Dendritic cell treated with granulocyte-macrophage colony-stimulating factor and Interleukin-4, amounts not matched to agents 40 ng/mL and 50 ng/mL, for 4 days (primary cell): ENCODE measurements at regions not wholly inside any gene's neighbourhood (a gene's known extent, or its start where the extent isn't known, plus 50 kb on each side); places are given as distances from the start of the nearest gene placed in this dataset.

ENCODE experiments used
- H3K27ac Mint-ChIP-seq: one replicate; pipeline ENCODE4 v1.8.0; 2022; ENCODE audit warnings: mild to moderate bottlenecking, mixed read lengths
- H3K27me3 Mint-ChIP-seq: one replicate; pipeline ENCODE4 v1.8.0; 2022; ENCODE audit warnings: mild to moderate bottlenecking, mixed read lengths
- H3K36me3 Mint-ChIP-seq: one replicate; pipeline ENCODE4 v1.8.0; 2022; ENCODE audit warnings: low read depth, mixed read lengths
- H3K4me1 Mint-ChIP-seq: one replicate; pipeline ENCODE4 v1.8.0; 2022; ENCODE audit warnings: low read depth, mixed read lengths
- H3K4me3 Mint-ChIP-seq: one replicate; pipeline ENCODE4 v1.8.0; 2022; ENCODE audit warnings: mild to moderate bottlenecking, moderate library complexity, mixed read lengths
- H3K9me3 Mint-ChIP-seq: one replicate; pipeline ENCODE4 v1.8.0; 2022; ENCODE audit warnings: mixed read lengths
- intact Hi-C: fragments of 100-400 bp; cut with micrococcal nuclease; formaldehyde crosslinking; loops from one replicate; pipeline ENCODE4 v1.15.0; 2022

DNA sequence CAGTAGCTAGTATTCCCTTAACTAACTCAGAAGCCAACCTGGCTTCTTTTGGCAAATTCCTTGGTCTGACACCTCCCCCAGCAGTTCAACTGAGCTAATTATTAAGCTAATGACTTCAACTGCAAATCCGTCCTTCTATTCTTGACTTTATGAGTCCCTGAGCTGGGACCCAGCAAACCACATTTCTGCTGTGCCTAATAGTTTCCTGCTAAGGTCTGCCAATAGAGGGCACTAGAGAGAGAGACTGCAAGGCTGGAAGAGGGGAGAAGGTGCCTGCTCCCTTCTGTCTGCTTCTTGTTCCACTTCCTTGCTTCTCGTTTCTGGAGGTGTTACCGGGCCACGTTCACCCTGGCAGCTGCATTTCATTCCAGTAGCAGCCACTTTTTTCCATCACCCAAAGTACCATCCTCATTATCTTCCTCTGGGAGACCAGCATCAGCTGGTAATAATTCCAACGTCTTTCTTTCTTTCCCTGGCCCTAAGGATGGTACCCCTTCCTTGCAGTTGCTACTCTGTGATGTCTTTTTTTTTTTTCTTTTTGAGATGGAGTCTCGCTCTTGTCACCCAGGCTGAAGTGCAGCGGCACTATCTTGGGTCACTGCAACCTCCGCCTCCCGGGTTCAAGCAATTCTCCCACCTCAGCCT lies 352.0 kb downstream of the TNS1 start:
- Mint-ChIP-seq H3K36me3 (no peaks in the 10 kb centered on the region), H3K9me3 (no peaks in the 10 kb centered on the region), H3K4me1 (peaks cover 12% of the 10 kb centered on the region), H3K27ac (no peak overlapping the region), H3K4me3 (no peak overlapping the region), H3K27me3 (peaks cover 12% of the 10 kb centered on the region)
- intact Hi-C loops = loop anchor here (1.0 kb wide), 2 partner anchors 62 to 105 kb away; no protein-coding TSS in a partner anchor

DNA sequence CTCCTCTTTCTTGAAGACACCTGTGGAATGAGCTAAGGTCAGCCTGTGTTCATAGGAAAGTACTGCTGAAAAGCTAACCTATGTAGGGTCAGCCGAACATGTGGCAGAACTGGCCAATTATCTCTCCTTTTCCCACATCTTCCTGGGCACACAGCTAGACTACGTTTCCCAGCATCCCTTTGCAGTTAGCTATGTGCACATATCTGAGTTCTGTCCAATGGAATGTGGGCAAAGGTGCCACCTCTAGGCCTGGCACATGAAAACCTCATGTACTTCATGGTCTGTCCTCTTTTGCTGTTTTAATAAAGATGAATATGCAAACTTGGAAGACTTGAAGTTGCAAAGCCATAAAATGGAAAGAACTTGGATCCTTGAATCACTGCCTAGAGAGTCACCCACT lies 352.6 kb downstream of the TNS1 start:
- intact Hi-C loops = loop anchor here (1.0 kb wide), 2 partner anchors 63 to 106 kb away; no protein-coding TSS in a partner anchor
- Mint-ChIP-seq H3K9me3 (no peaks in the 10 kb centered on the region), H3K36me3 (no peaks in the 10 kb centered on the region), H3K27ac (no peak overlapping the region), H3K27me3 (peaks cover 10% of the 10 kb centered on the region), H3K4me3 (no peak overlapping the region), H3K4me1 (peaks cover 12% of the 10 kb centered on the region)

DNA sequence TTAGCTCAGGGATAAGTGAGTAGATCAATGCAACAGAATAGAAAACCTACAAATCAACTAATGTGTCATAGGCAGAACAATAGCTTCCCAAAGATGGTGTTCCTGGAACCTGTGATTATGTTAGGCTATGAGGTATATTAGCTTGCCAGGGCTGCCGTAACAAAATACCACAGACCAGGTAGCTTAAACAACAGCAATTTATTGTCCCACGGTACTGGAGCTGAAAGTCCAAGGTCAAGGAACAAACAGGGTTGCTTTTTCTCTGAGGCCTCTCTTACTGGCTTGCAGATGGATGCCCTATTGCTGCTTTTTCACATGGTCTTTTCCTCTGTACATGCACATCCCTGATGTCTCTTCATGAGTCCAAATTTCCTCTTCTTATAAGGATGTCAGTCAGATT lies 354.9 kb downstream of the TNS1 start:
- Mint-ChIP-seq H3K36me3 (no peaks in the 10 kb centered on the region), H3K4me3 (no peak overlapping the region), H3K9me3 (no peaks in the 10 kb centered on the region), H3K27ac (no peak overlapping the region), H3K4me1 (peaks cover 6% of the 10 kb centered on the region), H3K27me3 (no peaks in the 10 kb centered on the region)
- intact Hi-C loops = no loop called here

DNA sequence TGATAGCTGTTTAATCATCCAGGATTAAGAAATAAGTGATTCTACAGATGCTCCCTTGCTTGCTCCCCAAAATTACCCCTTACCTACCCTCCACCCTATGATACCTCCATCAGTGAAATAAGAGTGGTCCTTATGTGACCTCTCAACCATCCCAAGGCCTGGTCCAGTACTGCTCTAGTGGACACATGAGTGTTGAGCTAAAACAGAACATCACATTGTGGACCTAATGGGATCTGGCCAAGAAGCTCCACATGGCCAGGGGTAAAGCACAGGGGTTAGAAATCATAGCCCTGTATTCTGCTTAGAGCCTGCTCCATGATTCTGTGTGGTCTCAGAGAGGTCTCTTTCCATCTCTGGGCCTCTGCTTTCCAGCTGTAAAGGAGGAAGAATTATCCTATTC lies 355.6 kb downstream of the TNS1 start:
- Mint-ChIP-seq H3K4me1 (peaks cover 6% of the 10 kb centered on the region), H3K36me3 (no peaks in the 10 kb centered on the region), H3K27me3 (no peaks in the 10 kb centered on the region), H3K27ac (no peak overlapping the region), H3K4me3 (no peak overlapping the region), H3K9me3 (no peaks in the 10 kb centered on the region)
- intact Hi-C loops = no loop called here

DNA sequence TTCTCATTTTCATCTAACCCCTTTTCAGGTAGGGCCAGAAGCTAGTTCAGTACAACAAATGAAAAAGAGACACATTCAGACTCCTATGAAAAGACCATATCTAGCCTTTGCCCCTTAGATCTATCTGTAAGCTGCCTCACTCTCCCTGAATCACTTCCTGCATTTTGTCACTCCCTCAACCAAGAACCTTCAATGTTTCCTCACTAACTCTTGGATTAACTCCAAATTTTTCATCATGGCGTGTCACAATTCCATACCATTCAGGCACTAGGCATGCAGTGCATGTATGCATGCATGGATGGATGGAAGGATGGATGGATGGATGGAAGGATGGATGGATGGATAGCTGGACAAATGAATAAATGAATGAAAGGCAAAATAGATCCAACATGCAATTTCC lies 356.9 kb downstream of the TNS1 start:
- no peaks in the 10 kb centered on the region for H3K9me3 Mint-ChIP-seq
- no peak overlapping the region for H3K27ac Mint-ChIP-seq
- no peaks in the 10 kb centered on the region for H3K27me3 Mint-ChIP-seq

DNA sequence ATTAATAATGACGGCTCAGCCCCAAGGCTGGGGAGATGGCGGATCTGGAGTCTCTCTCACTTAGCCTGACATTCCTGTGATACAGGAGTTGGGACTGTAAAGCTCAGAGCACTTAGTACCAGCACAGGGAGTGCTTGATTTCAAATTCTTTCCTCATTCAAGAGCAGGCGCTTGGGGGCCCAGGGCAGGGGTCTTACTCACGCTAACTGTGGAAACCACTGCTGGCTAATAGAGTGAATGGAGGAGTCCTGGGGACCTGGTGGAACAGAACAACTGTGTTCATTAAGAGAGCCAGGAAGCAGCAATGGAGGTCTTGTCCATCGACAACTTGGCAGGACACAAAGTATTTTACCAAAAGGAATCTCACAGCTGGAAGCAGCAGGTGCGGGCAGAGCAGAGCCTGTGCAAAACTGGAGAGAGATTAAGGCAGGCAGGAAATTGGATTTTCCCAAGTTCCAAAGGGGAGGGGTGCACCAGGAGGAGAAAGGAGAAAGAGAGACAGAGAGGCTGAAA lies 358.9 kb downstream of the TNS1 start:
- no peak overlapping the region for H3K27ac Mint-ChIP-seq
- intact Hi-C loops = no loop called here

More for the DNA sequence above, 356.9 kb downstream of the TNS1 start:
- intact Hi-C loops = no loop called here
- Mint-ChIP-seq H3K36me3 (no peaks in the 10 kb centered on the region), H3K4me1 (peaks cover 3% of the 10 kb centered on the region), H3K4me3 (no peak overlapping the region)

DNA sequence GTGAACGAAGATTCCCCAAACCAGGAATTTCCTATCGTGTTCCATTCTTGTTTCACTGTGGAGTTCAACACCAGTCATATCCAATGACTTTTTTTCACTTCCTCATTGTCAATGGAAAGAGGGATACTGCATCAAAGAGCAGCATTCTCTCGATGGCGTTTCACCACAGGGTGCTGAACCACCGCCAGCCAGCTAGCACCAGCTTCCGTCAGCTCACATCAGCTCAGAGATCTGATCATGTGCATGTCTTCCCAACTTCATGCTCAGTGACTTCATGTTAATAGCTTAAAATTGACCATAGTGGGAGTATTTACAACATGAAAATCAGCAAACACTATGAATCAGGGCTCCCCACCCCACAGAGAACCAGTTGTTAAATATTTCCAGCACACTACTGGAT lies 359.9 kb downstream of the TNS1 start:
- Mint-ChIP-seq H3K27ac (no peak overlapping the region), H3K9me3 (no peaks in the 10 kb centered on the region), H3K4me3 (no peak overlapping the region), H3K27me3 (peaks cover 2% of the 10 kb centered on the region), H3K4me1 (peaks cover 6% of the 10 kb centered on the region), H3K36me3 (no peaks in the 10 kb centered on the region)
- intact Hi-C loops = no loop called here

More for the DNA sequence above, 358.9 kb downstream of the TNS1 start:
- Mint-ChIP-seq H3K9me3 (no peaks in the 10 kb centered on the region), H3K27me3 (peaks cover 2% of the 10 kb centered on the region), H3K4me3 (no peak overlapping the region), H3K36me3 (no peaks in the 10 kb centered on the region), H3K4me1 (peaks cover 6% of the 10 kb centered on the region)

DNA sequence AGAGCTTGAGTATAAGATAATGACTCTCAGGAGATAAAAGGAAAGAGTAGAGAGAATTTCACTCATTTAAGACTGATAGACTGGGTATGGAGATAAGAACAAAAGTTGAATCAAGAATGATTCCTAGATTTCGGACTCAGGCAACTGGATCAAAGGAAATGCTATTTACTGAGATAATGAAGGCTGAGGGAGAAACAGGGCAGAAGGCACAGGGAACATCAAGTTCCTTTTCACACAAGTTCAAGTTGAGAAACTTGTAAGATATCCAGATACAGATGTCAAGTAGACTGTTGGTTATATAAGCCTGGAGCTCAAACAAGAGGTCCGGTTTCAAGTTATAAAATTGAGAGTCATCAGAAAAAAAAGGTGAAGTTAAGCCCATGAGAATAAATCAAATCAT lies 360.8 kb downstream of the TNS1 start:
- no peak overlapping the region for H3K27ac Mint-ChIP-seq
- intact Hi-C loops = no loop called here
- no peaks in the 10 kb centered on the region for H3K36me3 Mint-ChIP-seq
- peaks cover 2% of the 10 kb centered on the region for H3K27me3 Mint-ChIP-seq
- no peak overlapping the region for H3K4me3 Mint-ChIP-seq
- H3K4me1 Mint-ChIP-seq = peaks cover 6% of the 10 kb centered on the region
- H3K9me3 Mint-ChIP-seq = no peaks in the 10 kb centered on the region

DNA sequence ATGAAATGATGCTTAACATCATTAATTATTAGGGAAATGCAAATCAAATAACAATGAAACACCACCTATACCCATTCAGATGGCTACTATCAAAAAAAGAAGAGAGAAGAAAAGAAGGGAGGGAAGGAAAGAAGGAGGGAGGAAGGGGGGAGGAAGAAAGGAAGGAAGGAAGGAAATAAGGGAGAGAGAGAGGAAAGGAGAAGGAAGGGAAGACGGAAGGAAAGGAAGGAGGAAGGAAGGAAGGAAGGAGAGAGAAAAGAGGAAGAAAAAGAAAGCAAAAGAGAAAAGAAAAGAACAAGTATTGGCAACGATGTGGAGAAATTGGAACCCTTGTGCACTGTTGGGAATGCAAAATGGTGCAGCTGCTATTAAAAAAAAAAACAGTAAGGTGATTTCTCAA lies 363.3 kb downstream of the TNS1 start:
- Mint-ChIP-seq H3K27ac (no peak overlapping the region), H3K9me3 (no peaks in the 10 kb centered on the region), H3K4me1 (peaks cover 6% of the 10 kb centered on the region), H3K27me3 (peaks cover 5% of the 10 kb centered on the region), H3K36me3 (no peaks in the 10 kb centered on the region), H3K4me3 (no peak overlapping the region)
- intact Hi-C loops = no loop called here

DNA sequence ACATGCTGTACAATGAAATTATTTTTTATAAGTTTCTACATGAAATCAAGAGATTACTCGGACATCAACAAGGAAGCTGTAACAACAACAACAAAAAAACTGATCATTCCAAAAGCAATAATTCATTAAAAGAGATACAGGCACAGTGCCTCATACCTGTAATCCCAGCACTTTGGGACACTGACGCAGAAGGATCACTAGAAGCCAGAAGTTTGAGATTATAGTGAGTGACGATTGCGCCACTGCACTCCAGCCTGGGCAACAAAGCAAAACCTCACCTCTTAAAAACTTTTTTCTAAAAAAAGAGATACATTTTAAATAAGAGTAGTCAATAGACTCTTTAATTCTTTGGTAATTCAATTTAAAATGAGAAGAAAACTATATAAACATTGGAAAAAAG lies 364.3 kb downstream of the TNS1 start:
- Mint-ChIP-seq H3K4me1 (peaks cover 6% of the 10 kb centered on the region), H3K27ac (no peak overlapping the region), H3K4me3 (no peak overlapping the region), H3K36me3 (no peaks in the 10 kb centered on the region), H3K27me3 (peaks cover 6% of the 10 kb centered on the region), H3K9me3 (no peaks in the 10 kb centered on the region)
- intact Hi-C loops = no loop called here

DNA sequence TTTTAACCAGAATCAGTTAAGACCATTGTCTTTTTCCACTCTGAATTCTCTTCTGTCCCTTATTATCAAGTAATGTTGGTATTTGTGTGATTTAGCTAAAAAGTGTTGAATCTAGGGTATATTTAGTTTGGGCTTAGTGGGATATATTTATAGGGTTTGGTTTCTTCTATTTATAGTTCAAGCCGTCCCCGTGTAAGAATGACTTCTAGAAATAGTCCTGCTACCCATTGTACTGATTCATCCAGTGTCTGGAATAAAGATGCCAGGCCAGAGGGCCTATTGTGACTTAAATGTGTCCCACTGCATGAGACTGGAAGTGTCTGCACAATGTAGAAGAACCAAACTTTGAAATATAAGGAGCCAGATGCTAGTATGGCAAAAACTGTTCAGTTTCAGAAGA lies 364.8 kb downstream of the TNS1 start:
- no peak overlapping the region for H3K27ac Mint-ChIP-seq

DNA sequence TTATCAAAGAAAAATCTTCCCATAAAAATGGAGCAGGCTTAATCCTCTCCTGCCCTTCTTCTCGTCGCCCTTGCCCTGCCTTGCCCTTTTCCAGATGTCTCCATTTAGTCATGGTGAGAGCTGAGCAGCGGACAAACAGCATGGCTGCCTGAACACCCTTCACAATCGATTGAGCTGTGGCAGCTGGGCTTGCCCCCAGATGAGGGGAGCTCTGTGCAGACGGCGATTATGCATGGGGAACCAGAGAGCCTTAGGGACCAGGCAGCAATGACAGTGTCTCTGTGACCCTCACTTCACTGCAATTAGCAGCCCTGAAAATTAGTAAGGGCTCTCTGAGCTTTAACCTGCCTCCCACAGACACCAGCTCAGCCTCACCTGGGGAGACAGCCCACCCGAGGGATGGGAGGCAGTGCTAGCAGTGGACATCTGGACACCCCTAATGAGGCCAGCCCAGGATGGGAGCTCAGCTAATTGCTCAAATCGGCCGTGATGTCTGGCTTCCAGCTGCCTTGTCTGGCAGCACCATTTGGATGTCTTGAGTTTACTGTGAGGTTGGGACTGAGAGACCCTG lies 365.7 kb downstream of the TNS1 start:
- H3K27ac Mint-ChIP-seq = no peak overlapping the region
- H3K27me3 Mint-ChIP-seq = peaks cover 7% of the 10 kb centered on the region
- H3K4me1 Mint-ChIP-seq = peaks cover 6% of the 10 kb centered on the region
- intact Hi-C loops = no loop called here
- no peaks in the 10 kb centered on the region for H3K36me3 Mint-ChIP-seq
- H3K9me3 Mint-ChIP-seq = no peaks in the 10 kb centered on the region
- no peak overlapping the region for H3K4me3 Mint-ChIP-seq

More for the DNA sequence above, 364.8 kb downstream of the TNS1 start:
- Mint-ChIP-seq H3K9me3 (no peaks in the 10 kb centered on the region), H3K4me1 (peaks cover 6% of the 10 kb centered on the region), H3K27me3 (peaks cover 7% of the 10 kb centered on the region), H3K36me3 (no peaks in the 10 kb centered on the region), H3K4me3 (no peak overlapping the region)
- intact Hi-C loops = no loop called here

DNA sequence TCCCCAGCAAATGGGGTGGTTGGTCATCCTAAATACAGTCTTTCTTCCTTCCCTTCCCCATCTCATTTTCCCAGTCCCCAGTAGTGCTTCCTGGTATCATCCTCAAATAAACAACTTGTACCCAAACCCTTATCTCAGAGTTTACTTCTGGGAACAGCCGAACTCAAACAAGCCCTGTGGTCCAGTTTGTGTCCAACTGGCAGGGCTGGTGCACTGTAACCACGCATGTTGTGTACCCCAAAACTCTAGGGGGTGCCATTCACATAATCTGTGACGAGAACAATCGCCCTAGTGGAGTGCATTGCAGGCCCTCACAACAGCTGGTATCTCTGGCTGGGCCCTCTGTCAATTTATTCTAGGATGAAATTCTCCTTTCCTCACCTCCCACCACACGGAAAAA lies 366.2 kb downstream of the TNS1 start:
- Mint-ChIP-seq H3K36me3 (no peaks in the 10 kb centered on the region), H3K27ac (no peak overlapping the region), H3K9me3 (no peaks in the 10 kb centered on the region), H3K4me1 (peaks cover 6% of the 10 kb centered on the region), H3K27me3 (peaks cover 12% of the 10 kb centered on the region), H3K4me3 (no peak overlapping the region)
- intact Hi-C loops = no loop called here

DNA sequence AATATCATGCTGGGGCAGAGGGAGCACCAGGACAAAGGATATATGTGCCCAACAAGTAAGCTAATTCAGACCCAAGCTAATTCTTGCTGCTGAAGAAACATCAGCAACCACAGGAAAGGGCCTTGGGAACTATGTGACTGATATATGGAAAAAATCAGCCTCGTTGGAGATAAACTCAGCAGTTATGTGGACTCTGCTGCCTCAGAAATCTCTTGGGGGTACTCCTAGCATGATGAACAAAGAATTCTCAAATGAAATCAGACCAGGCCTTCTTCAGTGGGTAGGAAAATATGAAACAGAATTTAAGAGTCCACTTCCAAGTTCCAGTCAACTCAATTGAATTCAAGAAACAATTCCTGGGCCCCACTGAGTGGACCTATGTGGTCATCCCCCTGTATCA lies 367.9 kb downstream of the TNS1 start:
- H3K27me3 Mint-ChIP-seq = peaks cover 17% of the 10 kb centered on the region
- no peak overlapping the region for H3K27ac Mint-ChIP-seq
- no peak overlapping the region for H3K4me3 Mint-ChIP-seq
- no peaks in the 10 kb centered on the region for H3K9me3 Mint-ChIP-seq
- peaks cover 6% of the 10 kb centered on the region for H3K4me1 Mint-ChIP-seq
- intact Hi-C loops = no loop called here
- H3K36me3 Mint-ChIP-seq = no peaks in the 10 kb centered on the region

DNA sequence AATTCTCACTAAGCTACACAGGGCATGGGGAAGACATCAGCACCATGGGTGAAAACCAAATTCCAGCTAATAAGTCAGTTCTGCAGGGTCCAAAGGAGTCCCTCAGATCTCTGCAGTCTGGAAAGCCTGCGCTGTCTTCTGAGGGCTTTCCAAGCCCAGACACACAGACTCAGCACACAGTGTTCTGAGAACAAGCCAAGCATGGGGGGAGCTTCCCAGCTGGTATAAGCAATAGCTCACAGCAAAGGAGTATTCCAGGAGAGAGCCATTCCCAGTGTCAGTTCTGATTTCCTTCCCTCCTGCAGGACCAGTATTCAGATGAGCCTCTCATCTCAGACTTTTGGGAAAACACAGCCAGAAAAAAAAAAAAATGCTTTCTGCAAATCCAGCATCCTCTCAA lies 370.8 kb downstream of the TNS1 start:
- no peaks in the 10 kb centered on the region for H3K9me3 Mint-ChIP-seq
- H3K27ac Mint-ChIP-seq = no peak overlapping the region
- H3K36me3 Mint-ChIP-seq = no peaks in the 10 kb centered on the region
- H3K4me3 Mint-ChIP-seq = no peak overlapping the region
- no peaks in the 10 kb centered on the region for H3K4me1 Mint-ChIP-seq
- intact Hi-C loops = no loop called here
- peaks cover 17% of the 10 kb centered on the region for H3K27me3 Mint-ChIP-seq
